Effector memory CD4-positive, alpha-beta T cell (primary cell): ENCODE measurements at regions not wholly inside any gene's neighbourhood (a gene's known extent, or its start where the extent isn't known, plus 50 kb on each side); places are given as distances from the start of the nearest gene placed in this dataset.

Experiments
- DNase-seq, 3 donors: peaks; one replicate each; pipeline ENCODE4 v3.0.0-alpha.2; 2020
- H3K27ac ChIP-seq: 2 replicates; pipeline ENCODE4 v1.7.0; 2013; ENCODE audit warnings: mild to moderate bottlenecking, low read length, moderate library complexity; ENCODE audit not compliant: insufficient read depth, poor library complexity, severe bottlenecking
- H3K27me3 ChIP-seq: replicated peaks from 2 replicates; pipeline ENCODE4 v1.7.0; 2013; ENCODE audit warnings: mild to moderate bottlenecking, low read length; ENCODE audit not compliant: insufficient read depth, control insufficient read depth, poor library complexity, severe bottlenecking
- H3K36me3 ChIP-seq: 2 replicates; pipeline ENCODE4 v1.7.0; 2013; ENCODE audit warnings: mild to moderate bottlenecking, low read length, moderate library complexity; ENCODE audit not compliant: control insufficient read depth, insufficient read depth
- H3K4me1 ChIP-seq: 2 replicates; pipeline ENCODE4 v1.7.0; 2013; ENCODE audit warnings: low read length, mild to moderate bottlenecking; ENCODE audit not compliant: control insufficient read depth, insufficient read depth, poor library complexity, severe bottlenecking
- H3K4me3 ChIP-seq: 2 replicates; pipeline ENCODE4 v1.7.0; 2013; ENCODE audit warnings: low read length, low read depth, mild to moderate bottlenecking; ENCODE audit not compliant: insufficient read depth, poor library complexity, severe bottlenecking
- H3K9me3 ChIP-seq: 2 replicates; pipeline ENCODE4 v1.7.0; 2013; ENCODE audit warnings: mild to moderate bottlenecking, low read length, moderate library complexity; ENCODE audit not compliant: control insufficient read depth

GRCh38 chr18:47507651-47508050 lies 256.2 kb upstream of the SKOR2 start:
- DNase-seq: no peak
- Histone ChIP-seq H3K27me3 (no peaks in the 10 kb centered on the region), H3K9me3 (no peaks in the 10 kb centered on the region), H3K36me3 (no peaks in the 10 kb centered on the region), H3K4me3 (no peak overlapping the region), H3K27ac (no peak overlapping the region), H3K4me1 (no peaks in the 10 kb centered on the region)

GRCh38 chr18:47506897-47507296 lies 255.4 kb upstream of the SKOR2 start:
- Histone ChIP-seq H3K27ac (no peak overlapping the region), H3K4me3 (no peak overlapping the region), H3K27me3 (no peaks in the 10 kb centered on the region), H3K9me3 (no peaks in the 10 kb centered on the region), H3K4me1 (no peaks in the 10 kb centered on the region), H3K36me3 (no peaks in the 10 kb centered on the region)
- DNase-seq: no peak

GRCh38 chr18:47501946-47502345 lies 250.5 kb upstream of the SKOR2 start:
- H3K4me3 ChIP-seq: no peak overlapping the region
- no peaks in the 10 kb centered on the region for H3K4me1 ChIP-seq
- H3K27me3 ChIP-seq: no peaks in the 10 kb centered on the region
- no peaks in the 10 kb centered on the region for H3K9me3 ChIP-seq
- no peaks in the 10 kb centered on the region for H3K36me3 ChIP-seq
- DNase-seq: no peak
- H3K27ac ChIP-seq: no peak overlapping the region

GRCh38 chr18:47500930-47501329 lies 249.5 kb upstream of the SKOR2 start:
- Histone ChIP-seq H3K27me3 (no peaks in the 10 kb centered on the region), H3K4me1 (no peaks in the 10 kb centered on the region), H3K4me3 (no peak overlapping the region), H3K27ac (no peak overlapping the region), H3K9me3 (no peaks in the 10 kb centered on the region), H3K36me3 (no peaks in the 10 kb centered on the region)
- DNase-seq: no peak

- Histone ChIP-seq H3K36me3 (no peaks in the 10 kb centered on the region), H3K27me3 (no peaks in the 10 kb centered on the region), H3K27ac (no peak overlapping the region), H3K9me3 (no peaks in the 10 kb centered on the region), H3K4me1 (no peaks in the 10 kb centered on the region), H3K4me3 (no peak overlapping the region)
- DNase-seq: no peak
Measured at GRCh38 chr18:47492691-47493090, 241.2 kb upstream of the SKOR2 start.

- no peaks in the 10 kb centered on the region for H3K4me1 ChIP-seq
- H3K27ac ChIP-seq: no peak overlapping the region
- no peaks in the 10 kb centered on the region for H3K36me3 ChIP-seq
- no peaks in the 10 kb centered on the region for H3K9me3 ChIP-seq
- DNase-seq: no peak
- no peaks in the 10 kb centered on the region for H3K27me3 ChIP-seq
- H3K4me3 ChIP-seq: no peak overlapping the region
Measured at GRCh38 chr18:47490882-47491281, 239.4 kb upstream of the SKOR2 start.

GRCh38 chr18:47485221-47485797 lies 233.8 kb upstream of the SKOR2 start:
- no peaks in the 10 kb centered on the region for H3K9me3 ChIP-seq

GRCh38 chr18:47484068-47484467 lies 232.6 kb upstream of the SKOR2 start:
- no peaks in the 10 kb centered on the region for H3K36me3 ChIP-seq
- H3K4me3 ChIP-seq: no peak overlapping the region
- H3K9me3 ChIP-seq: no peaks in the 10 kb centered on the region
- DNase-seq: no peak
- H3K4me1 ChIP-seq: no peaks in the 10 kb centered on the region
- no peak overlapping the region for H3K27ac ChIP-seq
- H3K27me3 ChIP-seq: no peaks in the 10 kb centered on the region

More at GRCh38 chr18:47485221-47485797, 233.8 kb upstream of the SKOR2 start:
- Histone ChIP-seq H3K27me3 (no peaks in the 10 kb centered on the region), H3K4me1 (no peaks in the 10 kb centered on the region), H3K27ac (no peak overlapping the region), H3K4me3 (no peak overlapping the region), H3K36me3 (no peaks in the 10 kb centered on the region)
- DNase-seq: no peak

GRCh38 chr18:47480166-47480565 lies 228.7 kb upstream of the SKOR2 start:
- H3K4me3 ChIP-seq: no peak overlapping the region

GRCh38 chr18:47471784-47472183 lies 220.3 kb upstream of the SKOR2 start:
- Histone ChIP-seq H3K27me3 (no peaks in the 10 kb centered on the region), H3K36me3 (no peaks in the 10 kb centered on the region), H3K9me3 (no peaks in the 10 kb centered on the region), H3K27ac (no peak overlapping the region), H3K4me3 (no peak overlapping the region), H3K4me1 (no peaks in the 10 kb centered on the region)
- no peak for DNase-seq

More at GRCh38 chr18:47480166-47480565, 228.7 kb upstream of the SKOR2 start:
- no peaks in the 10 kb centered on the region for H3K4me1 ChIP-seq
- H3K36me3 ChIP-seq: no peaks in the 10 kb centered on the region
- no peaks in the 10 kb centered on the region for H3K9me3 ChIP-seq
- DNase-seq: no peak
- H3K27ac ChIP-seq: no peak overlapping the region
- H3K27me3 ChIP-seq: no peaks in the 10 kb centered on the region
